AG09309 (cell line): ENCODE measurements at regions not wholly inside any gene's neighbourhood (a gene's known extent, or its start where the extent isn't known, plus 50 kb on each side); places are given as distances from the start of the nearest gene placed in this dataset.

Experiments used
- DNase-seq: peaks from one replicate; pipeline ENCODE4 v3.0.0-alpha.2; 2010; ENCODE audit warnings: low read depth
- H3K4me3 ChIP-seq: 2 replicates; pipeline ENCODE4 v1.5.1; 2011; ENCODE audit warnings: mild to moderate bottlenecking, low read depth, low read length, moderate library complexity; ENCODE audit not compliant: control insufficient read depth
- CTCF ChIP-seq: IDR thresholded peaks from 2 replicates; pipeline ENCODE4 v1.5.1; 2011; ENCODE audit warnings: mild to moderate bottlenecking, low read depth, low read length, inconsistent platforms; ENCODE audit not compliant: insufficient read depth, control insufficient read depth; ENCODE audit errors: missing control alignments

GRCh38 chr1:239636347-239636746 lies 250.0 kb downstream of the CHRM3 start:
- no peak for TF ChIP-seq CTCF
- DNase-seq, result no peak
- H3K4me3 ChIP-seq, result no peak overlapping the region

- no peak overlapping the region for H3K4me3 ChIP-seq
- no peak for TF ChIP-seq CTCF
- DNase-seq, result no peak
These were observed 258.2 kb downstream of the CHRM3 start for GRCh38 chr1:239644604-239645003.

- TF ChIP-seq CTCF, result no peak
- DNase-seq, result no peak
- H3K4me3 ChIP-seq, result no peak overlapping the region
These were observed 260.7 kb downstream of the CHRM3 start for GRCh38 chr1:239647045-239647444.

- H3K4me3 ChIP-seq, result no peak overlapping the region
- DNase-seq, result no peak
- no peak for TF ChIP-seq CTCF
These were observed 261.7 kb downstream of the CHRM3 start for GRCh38 chr1:239647964-239648632.

- TF ChIP-seq CTCF, result no peak
- DNase-seq, result no peak
- H3K4me3 ChIP-seq, result no peak overlapping the region
These were observed 268.7 kb downstream of the CHRM3 start for GRCh38 chr1:239655023-239655422.

GRCh38 chr1:239657291-239657690 lies 270.9 kb downstream of the CHRM3 start:
- TF ChIP-seq CTCF, result no peak
- DNase-seq, result no peak
- no peak overlapping the region for H3K4me3 ChIP-seq
